ENCODE measurements at regions not wholly inside any gene's neighbourhood (a gene's known extent, or its start where the extent isn't known, plus 50 kb on each side); places are given as distances from the start of the nearest gene placed in this dataset.

DNA sequence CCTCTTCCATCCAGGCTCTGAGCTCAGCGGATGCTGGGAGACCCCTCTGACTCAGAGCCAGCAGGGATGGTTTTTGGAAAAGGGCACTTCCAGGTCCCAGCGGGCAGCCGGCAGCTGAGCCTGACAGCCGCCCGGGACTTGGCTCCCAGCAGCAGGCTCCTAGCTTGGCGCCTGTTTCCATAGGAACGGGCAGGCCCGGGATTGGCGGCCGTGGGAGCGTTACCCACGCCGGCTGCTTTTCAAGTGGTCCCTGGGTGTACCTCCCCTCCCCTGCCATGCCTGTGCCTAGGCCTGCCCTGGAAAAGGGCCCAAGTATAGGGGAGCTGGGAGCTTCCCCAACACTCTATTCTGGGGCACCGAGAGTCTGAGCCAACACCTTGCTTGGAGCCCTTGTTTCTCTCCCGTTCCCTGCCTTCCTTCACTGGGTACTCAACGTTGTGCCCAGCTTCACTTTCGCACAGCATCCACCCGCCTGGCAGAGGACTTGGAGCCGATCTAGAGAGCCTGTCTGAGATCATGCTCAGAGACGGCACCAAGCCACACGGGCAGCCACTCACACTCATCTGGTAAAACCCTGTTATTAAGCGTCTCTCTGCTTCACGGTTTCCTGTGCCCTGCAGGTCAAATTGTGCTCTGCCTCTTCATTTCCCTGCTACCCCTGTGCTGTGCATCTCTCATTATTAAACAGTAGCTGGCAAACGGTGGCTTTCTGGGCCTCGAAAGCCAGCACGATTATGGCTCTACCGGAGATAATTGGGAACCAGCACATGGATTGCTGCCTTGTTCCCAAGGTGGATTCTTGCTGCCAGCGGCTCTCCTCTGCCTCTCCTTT, 521.5 kb downstream of the BCOR start:
- no peak overlapping the region for H3K4me3 ChIP-seq (ENCODE audit: low read depth, low read length)
- DNase-seq (ENCODE audit: low read depth) = no peak
- TF ChIP-seq, protein P1, sequence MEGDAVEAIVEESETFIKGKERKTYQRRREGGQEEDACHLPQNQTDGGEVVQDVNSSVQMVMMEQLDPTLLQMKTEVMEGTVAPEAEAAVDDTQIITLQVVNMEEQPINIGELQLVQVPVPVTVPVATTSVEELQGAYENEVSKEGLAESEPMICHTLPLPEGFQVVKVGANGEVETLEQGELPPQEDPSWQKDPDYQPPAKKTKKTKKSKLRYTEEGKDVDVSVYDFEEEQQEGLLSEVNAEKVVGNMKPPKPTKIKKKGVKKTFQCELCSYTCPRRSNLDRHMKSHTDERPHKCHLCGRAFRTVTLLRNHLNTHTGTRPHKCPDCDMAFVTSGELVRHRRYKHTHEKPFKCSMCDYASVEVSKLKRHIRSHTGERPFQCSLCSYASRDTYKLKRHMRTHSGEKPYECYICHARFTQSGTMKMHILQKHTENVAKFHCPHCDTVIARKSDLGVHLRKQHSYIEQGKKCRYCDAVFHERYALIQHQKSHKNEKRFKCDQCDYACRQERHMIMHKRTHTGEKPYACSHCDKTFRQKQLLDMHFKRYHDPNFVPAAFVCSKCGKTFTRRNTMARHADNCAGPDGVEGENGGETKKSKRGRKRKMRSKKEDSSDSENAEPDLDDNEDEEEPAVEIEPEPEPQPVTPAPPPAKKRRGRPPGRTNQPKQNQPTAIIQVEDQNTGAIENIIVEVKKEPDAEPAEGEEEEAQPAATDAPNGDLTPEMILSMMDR (conservative IDR thresholded peaks at IDR 0.05; ENCODE audit: low read depth, low read length) = no peak

DNA sequence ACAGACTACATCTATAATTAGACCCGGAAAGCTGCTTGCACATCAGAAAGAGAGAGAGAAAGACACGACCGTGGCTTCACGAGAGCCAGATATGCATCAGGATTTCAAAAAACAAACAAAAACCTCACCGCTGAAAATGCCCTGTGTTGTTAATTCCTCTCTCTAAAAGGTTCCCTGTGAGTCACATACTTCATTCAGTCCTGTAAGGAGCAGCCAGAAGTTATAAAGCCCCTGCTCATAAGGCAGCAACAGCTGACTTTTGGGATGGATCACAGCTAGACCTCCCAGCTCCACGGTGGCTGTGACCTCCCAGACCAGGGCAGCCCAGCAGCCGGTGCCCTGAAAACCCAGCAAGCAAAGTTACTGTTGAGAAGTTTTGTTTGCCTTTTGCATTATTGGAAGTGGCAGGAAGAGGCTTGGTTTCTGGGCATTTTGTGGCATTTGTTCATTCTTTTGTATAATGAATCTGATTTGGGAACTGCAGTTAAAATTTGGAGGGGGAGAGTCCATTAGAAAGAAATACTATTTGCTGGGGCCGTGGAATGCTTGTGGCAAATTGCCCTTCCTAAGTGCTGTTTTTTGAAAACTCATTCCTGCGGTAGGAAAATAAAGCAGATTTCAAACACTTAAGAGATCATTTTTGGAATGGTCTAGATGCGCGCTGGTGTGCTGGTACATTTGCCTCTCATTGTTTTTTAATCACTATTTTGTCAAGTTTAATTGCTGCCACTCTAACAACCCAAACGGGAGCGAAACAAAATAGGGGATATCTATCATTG, 520.4 kb downstream of the BCOR start:
- no peak overlapping the region for H3K4me3 ChIP-seq (ENCODE audit: low read depth, low read length)
- TF ChIP-seq, protein P1 (conservative IDR thresholded peaks at IDR 0.05; ENCODE audit: low read depth, low read length) = no peak
- DNase-seq (ENCODE audit: low read depth) = no peak

DNA sequence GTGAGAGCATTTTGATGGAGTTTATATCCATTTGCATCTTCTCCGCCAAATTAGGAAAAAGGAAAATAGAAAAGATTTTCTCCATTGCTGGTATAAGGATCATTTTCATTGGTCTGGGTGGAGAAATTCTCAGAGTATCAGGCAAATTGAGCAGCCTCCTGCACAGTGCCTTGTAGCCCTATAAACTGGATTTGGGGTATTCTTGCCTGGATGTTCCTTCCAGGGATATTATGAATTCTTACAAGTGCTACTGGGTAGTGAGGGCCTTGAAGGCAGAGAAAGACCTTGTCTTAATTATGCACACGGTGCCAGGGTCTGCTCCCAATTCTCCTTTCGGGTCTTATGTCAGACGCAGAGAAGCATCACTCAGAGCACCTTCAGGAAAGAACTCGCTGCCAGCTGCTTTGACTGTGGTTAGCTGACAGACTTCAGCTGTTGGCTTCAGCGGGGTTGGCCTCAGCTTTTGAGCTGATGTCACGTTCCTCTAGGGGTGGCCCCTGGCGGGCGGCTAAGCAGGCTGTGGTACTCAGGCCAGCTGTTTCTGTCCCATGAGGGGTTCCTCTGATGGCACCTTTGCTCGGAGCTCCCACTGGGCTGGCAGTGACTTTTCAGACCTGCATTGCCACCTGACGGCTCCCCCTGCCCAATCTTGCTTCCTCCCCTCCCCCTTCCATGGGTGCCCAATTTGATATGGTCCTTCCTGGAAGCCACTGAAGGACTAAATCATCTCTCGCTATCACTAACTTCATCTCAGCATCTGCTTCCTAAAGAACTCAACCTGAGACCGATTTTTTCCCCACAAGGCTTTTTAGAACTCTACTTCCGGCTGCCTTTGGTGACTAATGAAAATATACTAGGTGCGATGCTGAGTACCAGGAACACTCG, 519.5 kb downstream of the BCOR start:
- DNase-seq (ENCODE audit: low read depth) = no peak
- no peak overlapping the region for H3K4me3 ChIP-seq (ENCODE audit: low read depth, low read length)
- TF ChIP-seq, protein P1 (conservative IDR thresholded peaks at IDR 0.05; ENCODE audit: low read depth, low read length) = no peak

DNA sequence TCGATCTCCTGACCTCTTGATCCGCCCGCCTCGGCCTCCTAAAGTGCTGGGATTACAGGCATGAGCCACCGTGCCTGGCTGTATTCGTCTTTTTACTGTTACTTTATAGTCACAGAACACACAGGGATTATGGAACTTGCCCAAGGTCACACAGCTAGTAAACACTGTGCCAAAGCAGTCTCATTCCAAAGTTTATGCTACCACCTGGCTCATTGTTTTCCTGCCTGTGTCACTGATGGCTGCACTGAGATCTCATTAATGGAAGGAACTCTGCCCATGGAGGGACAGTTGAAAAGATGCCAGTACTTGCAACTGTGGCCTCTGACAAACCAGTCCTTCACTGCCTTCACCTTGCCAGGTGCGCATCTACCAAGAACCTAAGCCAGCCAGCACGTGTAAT, 517.7 kb downstream of the BCOR start:
- H3K4me3 ChIP-seq (ENCODE audit: low read depth, low read length) = no peak overlapping the region
- TF ChIP-seq, protein P1 (conservative IDR thresholded peaks at IDR 0.05; ENCODE audit: low read depth, low read length) = no peak
- no peak for DNase-seq (ENCODE audit: low read depth)

DNA sequence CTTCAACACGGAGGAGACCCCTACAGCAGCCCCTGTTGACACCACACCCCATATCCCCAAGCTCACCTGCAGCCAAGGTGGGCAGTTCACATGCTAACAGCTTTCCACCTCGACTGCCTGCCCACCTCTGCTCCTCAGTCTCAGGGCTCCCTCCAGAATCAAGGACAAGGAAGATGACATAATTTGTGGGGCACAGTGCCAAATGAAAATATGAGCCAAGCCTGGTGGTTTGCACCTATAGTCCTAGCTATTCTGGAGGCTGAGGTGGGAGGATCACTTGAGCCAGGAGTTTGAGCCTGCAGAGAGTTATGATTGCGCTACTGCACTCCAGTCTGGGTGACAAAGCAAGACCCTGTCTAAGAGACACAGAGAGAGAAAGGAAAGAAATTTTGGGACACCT, 516.3 kb downstream of the BCOR start:
- TF ChIP-seq, protein P1 (conservative IDR thresholded peaks at IDR 0.05; ENCODE audit: low read depth, low read length) = no peak
- no peak for DNase-seq (ENCODE audit: low read depth)
- H3K4me3 ChIP-seq (ENCODE audit: low read depth, low read length) = no peak overlapping the region

DNA sequence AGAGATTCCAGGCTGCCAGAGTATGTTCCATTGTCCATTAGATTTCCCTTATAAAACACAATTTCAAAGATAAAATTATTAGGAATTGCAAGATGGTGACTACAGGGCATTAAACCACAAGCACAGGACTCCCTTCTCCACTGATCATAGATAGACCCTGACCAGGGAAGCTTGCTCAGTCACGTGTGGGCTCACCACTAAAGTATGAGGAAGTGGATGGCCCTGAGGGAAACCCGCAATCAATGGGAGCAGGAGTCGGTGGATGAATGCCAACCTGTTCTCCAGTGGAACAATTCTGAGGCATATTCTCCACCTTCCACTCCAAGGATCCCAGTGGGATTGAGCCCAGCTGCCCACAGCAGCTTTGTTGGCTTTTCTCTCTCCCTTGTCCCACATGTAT, 515.7 kb downstream of the BCOR start:
- DNase-seq (ENCODE audit: low read depth) = peak; percentile 37
- TF ChIP-seq, protein P1 (conservative IDR thresholded peaks at IDR 0.05; ENCODE audit: low read depth, low read length) = no peak
- no peak overlapping the region for H3K4me3 ChIP-seq (ENCODE audit: low read depth, low read length)
